Common myeloid progenitor, CD34-positive (primary cell): ENCODE measurements at regions not wholly inside any gene's neighbourhood (a gene's known extent, or its start where the extent isn't known, plus 50 kb on each side); places are given as distances from the start of the nearest gene placed in this dataset.
A peak's percentile ranks its signal among the peaks of the same experiment; 100 is the strongest.

Experiments
- CTCF ChIA-PET: fragments of 350-600 bp; sonication (Branson Sonifier 250); formaldehyde crosslinking; loops from one replicate; lab custom pipeline; 2021; ENCODE audit warnings: antibody characterized with exemption; lab: Charles Lee
- POLR2A ChIA-PET: fragments of 350-600 bp; sonication (Branson Sonifier 250); formaldehyde crosslinking; loops from one replicate; lab custom pipeline; 2021; ENCODE audit warnings: antibody characterized with exemption; lab: Charles Lee
- DNase-seq, 3 donors: peaks; one replicate each; pipeline versions ENCODE4 v3.0.0 to v3.0.0-alpha.2; 2013
- H3K27ac ChIP-seq, 2 experiments: 1 replicate in 1 of 2; 2 replicates in 1 of 2; pipeline ENCODE4 v1.7.0; 2013; ENCODE audit warnings: inconsistent platforms in 2 of 2, low read length in 2 of 2, mild to moderate bottlenecking in 2 of 2, low read depth in 1 of 2, moderate library complexity in 1 of 2; ENCODE audit not compliant: severe bottlenecking in 2 of 2, insufficient read depth in 1 of 2, poor library complexity in 1 of 2
- H3K27me3 ChIP-seq, 5 experiments: replicated peaks in 2 of 5; 1 replicate in 3 of 5; 2 replicates in 2 of 5; pipeline versions ENCODE4 v1.6.1 to v1.7.0; 2013; ENCODE audit warnings: low read length in 4 of 5, mild to moderate bottlenecking in 2 of 5, moderate library complexity in 2 of 5, inconsistent platforms in 1 of 5; ENCODE audit not compliant: insufficient read depth in 5 of 5, control insufficient read depth in 4 of 5
- H3K36me3 ChIP-seq, 4 experiments: 1 replicate in 2 of 4; 2 replicates in 2 of 4; pipeline versions ENCODE4 v1.6.1 to v1.7.0; 2013; ENCODE audit warnings: low read length in 3 of 4, control low read depth in 1 of 4, mild to moderate bottlenecking in 1 of 4; ENCODE audit not compliant: control insufficient read depth in 4 of 4, insufficient read depth in 4 of 4
- H3K4me1 ChIP-seq, 4 experiments: 1 replicate in 3 of 4; 2 replicates in 1 of 4; pipeline versions ENCODE4 v1.6.1 to v1.7.1; 2013; ENCODE audit warnings: low read length in 3 of 4, mild to moderate bottlenecking in 3 of 4, control low read depth in 1 of 4, inconsistent platforms in 1 of 4, moderate library complexity in 1 of 4; ENCODE audit not compliant: control insufficient read depth in 4 of 4, insufficient read depth in 4 of 4; ENCODE audit errors: control extremely low read depth in 1 of 4
- H3K4me3 ChIP-seq, 7 experiments: 1 replicate in 4 of 7; 2 replicates in 3 of 7; pipeline versions ENCODE4 v1.5.1 to v1.7.0; 2013; ENCODE audit warnings: mild to moderate bottlenecking in 7 of 7, low read length in 6 of 7, moderate library complexity in 6 of 7, inconsistent platforms in 2 of 7, low read depth in 2 of 7, control low read depth in 1 of 7; ENCODE audit not compliant: insufficient read depth in 4 of 7, control insufficient read depth in 1 of 7; ENCODE audit errors: extremely low read depth in 1 of 7
- H3K9me3 ChIP-seq, 5 experiments: 1 replicate in 4 of 5; 2 replicates in 1 of 5; pipeline versions ENCODE4 v1.6.1 to v1.7.1; 2013; ENCODE audit warnings: low read length in 4 of 5, mild to moderate bottlenecking in 2 of 5, inconsistent platforms in 1 of 5, low read depth in 1 of 5, moderate library complexity in 1 of 5; ENCODE audit not compliant: control insufficient read depth in 4 of 5, insufficient read depth in 2 of 5; ENCODE audit errors: control extremely low read depth in 1 of 5
- WGBS: methylation state at CpG from one replicate; pipeline ENCODE4 v1.1.5; 2013; ENCODE audit not compliant: insufficient coverage; 5-methylcytosine and 5-hydroxymethylcytosine counted together

DNA sequence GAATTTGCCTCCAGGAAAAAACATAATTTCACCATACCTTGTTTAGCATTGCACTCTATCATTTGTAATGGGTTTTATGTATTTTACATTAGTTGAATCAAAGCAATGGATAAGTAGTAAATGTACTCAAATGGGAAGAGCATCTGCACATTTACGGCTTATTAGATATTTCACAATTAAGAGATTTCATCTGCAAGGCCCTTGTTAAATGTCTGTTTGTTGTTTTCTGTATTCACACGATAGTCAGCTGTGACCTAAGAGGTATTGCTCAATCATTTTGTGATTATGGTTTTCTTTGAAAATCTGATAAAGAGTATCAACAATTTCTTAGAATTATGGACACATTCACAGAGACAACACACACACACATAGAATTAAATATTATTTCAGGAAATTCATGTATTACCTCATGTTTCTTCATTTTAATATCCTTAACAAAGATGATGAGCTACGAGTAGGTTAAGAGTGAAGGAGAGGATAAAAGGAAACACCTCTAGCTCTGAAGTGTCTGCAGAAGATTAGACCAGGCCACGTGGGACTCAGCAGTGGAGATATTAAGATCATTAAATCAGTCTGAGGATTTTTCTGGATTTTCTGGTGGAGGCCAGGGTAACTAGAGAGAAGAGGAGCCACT, 121.9 kb upstream of the POU1F1 start:
- no peak for DNase-seq
- Histone ChIP-seq H3K9me3 (peaks cover 0 to 5% (median 0%) of the 10 kb centered on the region in 5 experiments), H3K4me3 (no peak overlapping the region), H3K27ac (no peak overlapping the region), H3K27me3 (no peaks in the 10 kb centered on the region), H3K4me1 (no peaks in the 10 kb centered on the region), H3K36me3 (no peaks in the 10 kb centered on the region)
- 60% methylated on average over 1 of the region's 4 CpGs for WGBS
- ChIA-PET CTCF (no interaction called here), POLR2A (no interaction called here)

DNA sequence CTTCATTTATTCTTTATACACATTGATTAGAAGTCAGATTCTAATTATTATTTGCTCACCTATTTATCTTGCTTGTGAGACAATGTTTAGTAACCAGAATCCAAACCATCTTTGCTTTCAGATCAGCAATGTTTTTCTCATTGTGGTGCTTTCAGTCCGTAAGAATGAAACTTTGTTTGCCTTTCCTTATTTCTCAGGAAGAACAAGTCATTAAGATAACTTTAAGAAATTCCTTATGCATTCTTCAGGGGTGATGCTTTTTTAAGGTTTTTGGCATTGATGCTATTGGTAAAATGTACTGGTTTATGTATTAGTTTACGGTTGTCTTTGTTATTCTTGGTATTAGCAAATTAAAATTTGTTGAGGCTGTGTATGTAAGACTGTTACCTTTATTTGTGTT, 120.8 kb upstream of the POU1F1 start:
- no peak for DNase-seq
- no peaks in the 10 kb centered on the region for H3K36me3 ChIP-seq
- no peaks in the 10 kb centered on the region for H3K27me3 ChIP-seq
- ChIA-PET CTCF (interaction anchor here (0.6 kb wide), 1 partner anchor 1710 kb away, joined by 4 read pairs; the partner anchor contains the start of gene EPHA3), POLR2A (interaction anchor here (0.7 kb wide), 1 partner anchor 242 kb away, joined by 3 read pairs; no protein-coding TSS in a partner anchor)
- no peaks in the 10 kb centered on the region for H3K4me1 ChIP-seq
- H3K9me3 ChIP-seq: peaks cover 0 to 5% (median 0%) of the 10 kb centered on the region in 5 experiments
- no peak overlapping the region for H3K4me3 ChIP-seq
- H3K27ac ChIP-seq: no peak overlapping the region
- no CpG with 5 or more reads among the region's 2 CpGs for WGBS

DNA sequence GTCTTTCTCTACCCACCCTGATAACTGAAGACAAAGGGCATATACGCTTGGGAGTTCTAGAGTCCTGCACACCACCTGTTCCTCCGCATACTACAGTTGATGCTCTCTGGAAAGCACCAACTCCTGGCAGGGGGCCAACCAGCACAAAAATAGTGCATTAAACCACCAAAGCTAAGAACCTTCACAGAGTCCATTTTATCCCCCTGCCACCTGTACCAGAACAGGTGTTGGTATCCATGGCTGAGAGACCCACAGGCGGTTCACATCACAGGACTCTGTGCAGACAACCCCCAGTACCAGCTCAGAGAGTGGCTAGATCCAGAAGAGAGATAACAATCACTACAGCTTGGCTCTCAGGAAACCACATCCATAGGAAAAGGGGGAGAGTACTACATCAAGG, 114.4 kb upstream of the POU1F1 start:
- 92% methylated on average over 2 of the region's 3 CpGs for WGBS
- CTCF ChIA-PET: interaction anchor here (0.7 kb wide), 1 partner anchor 24 kb away, joined by 3 read pairs; no protein-coding TSS in a partner anchor
- Histone ChIP-seq H3K27ac (no peak overlapping the region), H3K4me1 (no peaks in the 10 kb centered on the region), H3K27me3 (no peaks in the 10 kb centered on the region), H3K4me3 (no peak overlapping the region), H3K36me3 (no peaks in the 10 kb centered on the region), H3K9me3 (no peaks in the 10 kb centered on the region)
- POLR2A ChIA-PET: no interaction called here
- no peak for DNase-seq

- no peaks in the 10 kb centered on the region for H3K4me1 ChIP-seq
- no peaks in the 10 kb centered on the region for H3K36me3 ChIP-seq
- H3K4me3 ChIP-seq: no peak overlapping the region
- CTCF ChIA-PET: no interaction called here
- DNase-seq: no peak
- no peak overlapping the region for H3K27ac ChIP-seq
- H3K27me3 ChIP-seq: no peaks in the 10 kb centered on the region
- 94% methylated on average over 3 of the region's 4 CpGs for WGBS
- POLR2A ChIA-PET: no interaction called here
- no peaks in the 10 kb centered on the region for H3K9me3 ChIP-seq
These were observed 114.0 kb upstream of the POU1F1 start for GRCh38 chr3:87390353-87390752.

DNA sequence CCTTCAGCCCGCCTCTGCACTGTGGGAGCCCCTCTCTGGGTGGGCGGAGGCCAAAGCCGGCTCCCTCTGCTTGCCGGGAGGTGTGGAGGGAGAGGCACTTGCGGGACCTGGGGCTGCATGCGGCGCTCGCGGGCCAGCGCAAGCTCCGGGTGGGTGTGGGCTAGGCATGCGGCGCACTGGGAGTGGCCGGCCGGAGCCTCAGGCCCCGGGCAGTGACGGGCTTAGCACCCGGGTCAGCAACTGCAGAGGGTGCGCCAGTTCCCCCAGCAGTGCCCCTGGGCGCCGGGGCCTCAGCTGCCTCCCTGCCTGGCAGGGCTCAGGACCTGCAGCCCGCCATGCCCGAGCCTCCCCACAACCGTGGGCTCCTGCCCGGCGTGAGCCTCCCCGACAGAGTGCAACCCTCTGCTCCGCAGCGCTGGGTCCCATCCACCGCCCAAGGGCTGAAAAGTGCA, 98.9 kb upstream of the POU1F1 start:
- Histone ChIP-seq H3K4me3 (no peak overlapping the region), H3K27me3 (no peaks in the 10 kb centered on the region), H3K4me1 (no peaks in the 10 kb centered on the region), H3K36me3 (no peaks in the 10 kb centered on the region), H3K27ac (no peak overlapping the region), H3K9me3 (peaks cover 0 to 1% (median 0%) of the 10 kb centered on the region in 5 experiments)
- POLR2A ChIA-PET: no interaction called here
- CTCF ChIA-PET: no interaction called here
- DNase-seq: no peak
- 98% methylated on average over 30 of the region's 30 CpGs for WGBS

DNA sequence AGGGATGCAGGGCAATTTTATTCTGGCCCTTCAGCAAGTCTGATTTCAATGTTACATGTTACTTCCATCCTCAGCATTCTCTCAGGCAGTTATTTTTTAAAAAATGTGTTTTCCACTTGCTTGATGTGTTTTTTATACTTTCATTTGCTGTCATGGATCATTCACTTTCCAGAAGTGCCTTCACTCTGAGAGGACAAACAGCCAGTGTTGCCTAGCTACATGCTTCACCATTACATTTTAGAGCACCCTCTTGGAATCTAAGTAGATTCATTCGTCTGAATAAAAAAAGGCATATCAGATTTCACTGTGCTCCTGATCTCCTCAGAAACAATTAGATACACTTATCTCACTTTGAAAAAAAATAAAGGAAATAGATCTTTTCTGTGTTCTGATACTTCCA, 93.6 kb upstream of the POU1F1 start:
- no peak overlapping the region for H3K27ac ChIP-seq
- no CpG with 5 or more reads among the region's 1 CpG for WGBS
- H3K27me3 ChIP-seq: no peaks in the 10 kb centered on the region
- no peaks in the 10 kb centered on the region for H3K4me1 ChIP-seq
- H3K9me3 ChIP-seq: peaks cover 0 to 2% (median 0%) of the 10 kb centered on the region in 5 experiments
- no peak for DNase-seq
- no peaks in the 10 kb centered on the region for H3K36me3 ChIP-seq
- H3K4me3 ChIP-seq: no peak overlapping the region
- CTCF ChIA-PET: no interaction called here
- POLR2A ChIA-PET: no interaction called here

DNA sequence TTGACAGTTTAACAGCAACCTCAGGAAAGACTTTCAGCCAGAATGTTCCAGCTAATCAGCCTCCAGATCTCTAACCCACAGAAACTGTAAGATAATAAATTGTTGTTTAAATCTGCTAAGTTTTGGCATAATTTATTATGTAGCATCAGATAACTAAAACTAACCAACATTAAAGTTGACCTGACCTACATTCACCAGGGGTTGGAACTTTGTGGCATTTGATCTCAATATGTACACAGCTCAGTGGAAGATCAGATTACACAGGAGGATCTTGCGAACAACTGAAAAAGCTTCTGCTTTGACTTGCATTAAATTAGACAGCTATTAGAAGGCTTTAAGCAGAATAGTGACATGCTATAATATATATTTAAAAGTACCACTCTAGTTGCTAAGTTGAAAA, 91.4 kb upstream of the POU1F1 start:
- DNase-seq: peak in 1 of 3 donors; percentile 3
- WGBS: no CpG with 5 or more reads among the region's 1 CpG
- Histone ChIP-seq H3K36me3 (no peaks in the 10 kb centered on the region), H3K4me1 (no peaks in the 10 kb centered on the region), H3K4me3 (no peak overlapping the region), H3K27ac (no peak overlapping the region), H3K9me3 (peaks cover 0 to 2% (median 0%) of the 10 kb centered on the region in 5 experiments), H3K27me3 (no peaks in the 10 kb centered on the region)
- CTCF ChIA-PET: interaction anchor here (1.0 kb wide), 1 partner anchor 17 kb away, joined by 3 read pairs; no protein-coding TSS in a partner anchor
- POLR2A ChIA-PET: no interaction called here
